GM13976 (cell line): ENCODE measurements at regions not wholly inside any gene's neighbourhood (a gene's known extent, or its start where the extent isn't known, plus 50 kb on each side); places are given as distances from the start of the nearest gene placed in this dataset.

Source experiments
- DNase-seq: peaks from one replicate; pipeline ENCODE4 v3.0.0; 2012; ENCODE audit warnings: low spot score
- in situ Hi-C: fragments of 300-500 bp; cut with MboI; formaldehyde crosslinking; loops from one replicate; pipeline ENCODE4 v1.12.0; 2022; ENCODE audit warnings: low sequenced_read_pairs, mixed read lengths, inconsistent platforms; ENCODE audit not compliant: unreplicated experiment
- TF ChIP-seq, protein P1 (sequence below): IDR thresholded peaks from 2 replicates; pipeline ENCODE4 v1.5.1; 2012; ENCODE audit warnings: borderline replicate concordance, mild to moderate bottlenecking; ENCODE audit not compliant: insufficient read depth; ENCODE audit errors: extremely low read depth, missing control alignments, control extremely low read depth

- TF ChIP-seq, protein P1, sequence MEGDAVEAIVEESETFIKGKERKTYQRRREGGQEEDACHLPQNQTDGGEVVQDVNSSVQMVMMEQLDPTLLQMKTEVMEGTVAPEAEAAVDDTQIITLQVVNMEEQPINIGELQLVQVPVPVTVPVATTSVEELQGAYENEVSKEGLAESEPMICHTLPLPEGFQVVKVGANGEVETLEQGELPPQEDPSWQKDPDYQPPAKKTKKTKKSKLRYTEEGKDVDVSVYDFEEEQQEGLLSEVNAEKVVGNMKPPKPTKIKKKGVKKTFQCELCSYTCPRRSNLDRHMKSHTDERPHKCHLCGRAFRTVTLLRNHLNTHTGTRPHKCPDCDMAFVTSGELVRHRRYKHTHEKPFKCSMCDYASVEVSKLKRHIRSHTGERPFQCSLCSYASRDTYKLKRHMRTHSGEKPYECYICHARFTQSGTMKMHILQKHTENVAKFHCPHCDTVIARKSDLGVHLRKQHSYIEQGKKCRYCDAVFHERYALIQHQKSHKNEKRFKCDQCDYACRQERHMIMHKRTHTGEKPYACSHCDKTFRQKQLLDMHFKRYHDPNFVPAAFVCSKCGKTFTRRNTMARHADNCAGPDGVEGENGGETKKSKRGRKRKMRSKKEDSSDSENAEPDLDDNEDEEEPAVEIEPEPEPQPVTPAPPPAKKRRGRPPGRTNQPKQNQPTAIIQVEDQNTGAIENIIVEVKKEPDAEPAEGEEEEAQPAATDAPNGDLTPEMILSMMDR, result no peak
- no peak for DNase-seq
- in situ Hi-C loops, result loop anchor here (25.0 kb wide), 1 partner anchor 403 kb away; no protein-coding TSS in a partner anchor
Measured at GRCh38 chr9:17059465-17059864, 75.4 kb upstream of the CNTLN start.

- DNase-seq, result no peak
- TF ChIP-seq, protein P1, result no peak
- in situ Hi-C loops, result loop anchor here (25.0 kb wide), 1 partner anchor 405 kb away; no protein-coding TSS in a partner anchor
Measured at GRCh38 chr9:17057729-17058128, 77.1 kb upstream of the CNTLN start.

DNA sequence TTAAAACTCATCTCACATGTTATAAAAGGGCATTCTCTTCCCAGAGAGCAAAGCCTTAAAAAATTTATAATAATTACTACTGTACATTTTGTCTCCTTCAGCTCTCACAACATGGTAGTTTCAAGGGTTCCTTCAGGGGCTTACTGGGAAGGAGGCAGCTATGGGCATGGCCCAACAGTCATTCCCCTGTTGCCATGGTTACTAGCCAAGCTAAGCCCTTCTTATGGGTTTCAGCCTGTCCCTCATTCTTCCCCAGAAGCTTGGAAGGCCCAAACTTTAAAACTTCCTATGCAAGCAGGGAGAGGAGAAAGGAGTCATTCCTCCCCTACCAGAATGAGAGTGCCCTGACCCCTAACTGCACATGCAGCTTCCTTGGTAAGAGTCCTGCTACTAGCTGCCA is 82.2 kb upstream of the CNTLN start:
- in situ Hi-C loops, result loop anchor here (25.0 kb wide), 1 partner anchor 410 kb away; no protein-coding TSS in a partner anchor

GRCh38 chr9:17045381-17045940 is 89.4 kb upstream of the CNTLN start:
- no peak for DNase-seq
- TF ChIP-seq, protein P1, result no peak
- in situ Hi-C loops, result no loop called here

More for the DNA sequence above, 82.2 kb upstream of the CNTLN start:
- TF ChIP-seq, protein P1, result no peak
- no peak for DNase-seq

DNA sequence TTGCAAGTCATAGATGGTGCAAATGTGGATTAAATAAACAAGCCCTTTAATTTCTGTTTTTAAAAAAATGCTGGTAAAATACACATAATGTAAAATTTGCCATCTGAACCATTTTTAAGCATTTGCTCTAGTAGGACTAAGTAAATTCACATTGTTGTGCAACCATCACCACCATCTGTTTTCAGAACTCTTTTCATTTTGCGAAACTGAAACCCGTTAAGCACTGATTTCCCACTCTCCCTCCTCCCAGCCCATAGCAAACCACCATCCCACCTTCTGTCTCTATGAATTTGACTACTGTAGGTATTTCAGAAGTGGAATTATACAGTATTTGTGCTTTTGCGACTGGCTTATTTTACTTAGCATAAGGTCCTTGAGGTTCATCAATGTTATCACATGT is 103.3 kb upstream of the CNTLN start:
- DNase-seq, result no peak
- TF ChIP-seq, protein P1, result no peak
- in situ Hi-C loops, result no loop called here

- in situ Hi-C loops, result no loop called here
- TF ChIP-seq, protein P1, result no peak
- no peak for DNase-seq
Measured at GRCh38 chr9:17025281-17025680, 109.6 kb upstream of the CNTLN start.

GRCh38 chr9:17024129-17024528 is 110.7 kb upstream of the CNTLN start:
- in situ Hi-C loops, result no loop called here
- TF ChIP-seq, protein P1, result no peak

More at GRCh38 chr9:17024129-17024528, 110.7 kb upstream of the CNTLN start:
- DNase-seq, result no peak
